ENCODE measurements at regions not wholly inside any gene's neighbourhood (a gene's known extent, or its start where the extent isn't known, plus 50 kb on each side); places are given as distances from the start of the nearest gene placed in this dataset.

DNA sequence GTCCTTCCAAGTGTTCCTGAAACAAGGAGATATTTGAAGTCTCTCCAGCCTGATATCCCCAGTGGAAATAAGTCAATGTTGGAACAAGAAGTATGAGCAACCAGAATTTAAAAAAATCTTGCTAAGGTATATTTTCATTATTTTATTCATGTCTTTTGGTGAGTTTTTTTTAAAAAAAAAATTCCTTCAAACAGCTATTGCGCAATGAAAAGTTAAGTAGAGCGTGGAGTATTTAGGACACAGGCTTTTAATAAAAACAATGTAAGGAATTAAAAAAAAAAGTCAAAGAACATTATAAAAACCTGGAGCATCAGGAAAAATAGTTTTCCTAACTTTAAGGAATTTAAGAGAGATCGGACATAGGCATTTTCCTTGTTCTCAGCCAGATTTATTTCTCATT is 940.4 kb downstream of the KCNJ2 start:
- DNase-seq: no peak

GRCh38 chr17:71110326-71110725 is 941.0 kb downstream of the KCNJ2 start:
- DNase-seq: no peak

DNA sequence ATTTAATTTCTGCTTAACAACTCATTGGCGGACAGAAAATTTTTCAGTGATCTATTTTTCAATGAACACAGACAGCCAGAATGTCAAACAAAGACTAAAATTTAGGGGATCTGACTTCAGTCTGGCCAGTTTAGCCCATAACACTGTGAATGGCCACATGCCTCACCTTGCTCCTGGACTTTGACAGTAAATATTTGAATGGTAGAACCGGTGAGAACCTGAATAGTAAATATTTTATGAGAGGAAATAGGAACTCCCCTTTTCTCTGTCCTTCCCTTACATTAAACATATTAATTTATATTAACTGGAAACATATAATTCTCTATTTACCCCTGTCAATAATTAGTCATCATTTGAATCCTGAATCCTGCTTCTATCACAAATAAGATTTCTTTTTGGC is 942.1 kb downstream of the KCNJ2 start:
- no peak for DNase-seq

GRCh38 chr17:71111934-71112333 is 942.6 kb downstream of the KCNJ2 start:
- DNase-seq: no peak

DNA sequence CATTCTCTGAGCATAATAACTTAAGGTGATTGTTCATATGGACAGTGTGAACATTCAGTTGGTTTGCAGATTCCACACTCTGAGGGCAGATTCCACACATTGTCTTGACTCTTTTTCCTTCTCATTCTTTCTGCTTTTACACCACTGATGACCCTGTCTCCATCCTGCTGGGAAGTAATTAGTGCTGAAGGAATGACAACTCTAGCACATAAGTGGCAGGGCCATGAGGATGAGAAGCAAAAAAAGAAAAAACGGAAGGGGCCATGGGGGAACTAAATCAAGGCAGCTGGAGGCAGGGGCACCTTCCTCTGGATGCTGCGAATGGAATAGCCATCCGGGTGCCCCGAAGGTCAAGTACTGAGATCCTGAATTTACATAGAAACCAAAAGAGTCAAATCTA is 944.0 kb downstream of the KCNJ2 start:
- no peak for DNase-seq

- no peak for DNase-seq
Observed at GRCh38 chr17:71114911-71115668, 945.8 kb downstream of the KCNJ2 start.

DNA sequence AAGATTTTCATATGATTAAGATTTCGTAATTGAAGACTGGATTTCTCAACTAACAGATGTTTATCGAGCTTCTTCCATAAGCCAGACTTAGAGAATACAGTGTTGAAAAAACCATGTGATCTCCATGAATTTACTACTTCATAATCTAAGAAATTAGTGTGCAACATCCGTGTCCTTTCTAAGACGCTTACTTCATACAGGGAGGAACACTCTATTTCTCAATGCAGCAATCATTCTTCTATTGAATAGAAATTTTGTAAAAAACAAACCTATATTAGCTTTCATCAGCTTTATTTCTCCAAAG is 946.3 kb downstream of the KCNJ2 start:
- DNase-seq: no peak

DNA sequence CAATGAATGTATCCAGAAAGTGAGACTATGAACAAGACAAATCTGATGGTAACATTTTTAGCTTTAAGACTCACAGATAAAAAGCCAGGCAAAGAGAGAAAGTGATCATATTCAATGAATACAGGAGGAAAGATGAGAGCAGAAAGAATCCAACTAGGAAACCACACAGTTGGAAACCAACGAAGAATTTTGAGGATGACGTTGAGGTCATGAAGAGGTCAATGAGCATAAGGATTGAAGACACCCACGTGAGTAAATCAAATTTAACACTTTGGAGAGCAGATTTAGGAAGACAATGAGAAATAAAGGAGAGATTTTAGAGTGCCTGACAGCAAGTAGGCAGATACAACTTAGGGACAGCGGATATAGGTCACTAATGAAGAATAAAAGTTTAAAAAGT is 948.1 kb downstream of the KCNJ2 start:
- DNase-seq: no peak

DNA sequence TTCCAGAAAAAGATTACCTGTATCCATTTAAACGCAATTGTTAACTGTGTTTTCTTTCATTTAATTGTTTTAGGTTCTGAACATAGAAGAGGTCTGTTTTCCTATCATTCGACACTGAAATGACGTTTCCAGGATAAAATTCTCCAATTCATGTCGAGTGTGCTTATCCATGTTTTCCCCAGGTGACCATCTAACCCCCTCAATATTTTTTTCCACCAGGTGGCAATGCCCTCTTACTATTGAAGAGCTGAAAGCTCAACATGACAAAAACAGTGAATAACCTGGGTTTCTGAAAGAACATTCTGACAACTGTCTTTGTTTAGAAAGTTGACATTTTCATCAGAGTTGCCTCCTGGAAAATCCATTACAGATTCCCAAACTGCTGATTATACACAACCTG is 948.7 kb downstream of the KCNJ2 start:
- no peak for DNase-seq

DNA sequence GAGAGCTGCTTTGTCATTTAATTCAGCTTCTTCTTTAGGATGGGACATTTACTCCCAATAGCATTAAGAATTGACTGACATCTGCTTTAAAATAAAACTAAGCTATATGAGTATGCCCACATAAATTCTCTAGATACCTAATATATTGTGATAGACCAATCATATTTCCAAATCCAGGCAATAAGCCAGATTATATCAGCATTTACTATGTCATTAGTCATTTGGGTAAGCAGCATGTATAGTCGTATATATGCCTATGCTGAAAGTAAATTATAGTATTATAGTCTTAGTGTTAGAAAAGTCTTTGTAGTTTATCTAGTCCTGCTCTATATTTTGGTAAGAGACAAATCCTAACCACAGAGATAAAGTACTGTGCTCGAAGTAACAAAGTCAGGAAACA is 958.1 kb downstream of the KCNJ2 start:
- no peak for DNase-seq

DNA sequence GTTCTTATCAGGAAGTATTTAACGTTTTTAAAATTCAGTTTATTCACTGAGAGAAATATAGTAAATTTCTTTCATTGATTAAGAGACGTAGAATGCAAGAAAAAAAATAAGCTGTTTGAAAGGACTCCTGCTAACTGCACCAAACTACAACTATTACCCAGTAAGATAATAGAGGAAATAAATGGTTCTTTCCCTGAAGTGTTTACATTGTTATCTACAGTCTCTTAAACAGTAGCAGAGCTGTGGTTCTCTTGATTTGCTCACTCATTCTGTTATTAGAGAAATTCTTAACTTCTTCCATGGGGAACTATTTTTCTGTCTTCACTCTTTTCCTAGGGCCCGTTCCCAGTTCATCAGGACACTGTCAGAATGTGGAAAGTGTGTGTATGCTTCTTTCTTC is 973.0 kb downstream of the KCNJ2 start:
- no peak for DNase-seq

DNA sequence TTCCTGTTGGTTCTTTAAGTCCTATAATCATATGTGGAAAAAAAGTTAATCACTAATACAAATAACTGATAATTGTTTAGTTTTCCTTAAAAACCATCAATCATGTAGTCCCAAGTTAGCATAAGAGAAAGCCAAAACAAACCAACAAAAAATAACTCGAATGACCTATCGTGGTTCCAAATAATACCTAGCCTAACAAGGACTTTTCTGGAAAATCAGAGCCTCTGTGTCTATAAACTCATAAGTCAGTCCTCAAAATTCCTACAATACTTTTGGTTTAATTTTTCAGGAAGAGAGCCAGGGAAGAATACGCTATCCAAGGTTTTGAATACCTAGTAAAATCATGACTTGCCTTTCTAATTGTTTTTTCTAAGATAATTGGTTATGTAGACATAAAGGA is 975.3 kb upstream of the SOX9 start:
- DNase-seq: no peak

GRCh38 chr17:71147906-71148305 is 972.9 kb upstream of the SOX9 start:
- DNase-seq: no peak

DNA sequence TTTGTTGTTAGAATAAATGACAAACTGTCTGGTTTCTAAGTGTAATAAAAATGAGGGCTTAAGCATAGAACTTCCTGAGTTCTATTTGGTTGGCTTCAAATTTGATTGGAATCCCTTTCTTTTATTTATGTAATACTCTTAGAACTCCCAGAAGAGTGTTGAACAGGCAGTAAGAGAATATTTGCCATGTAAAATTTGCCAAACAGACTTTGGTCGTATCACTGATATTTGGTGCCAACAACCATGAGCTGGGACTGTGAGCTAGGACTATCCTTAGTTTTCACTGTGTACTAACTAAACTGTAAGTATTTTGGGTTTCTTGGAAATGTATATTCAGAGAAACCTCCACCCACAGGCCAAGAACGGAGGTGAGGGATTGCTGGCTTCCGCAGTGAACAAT is 971.2 kb upstream of the SOX9 start:
- no peak for DNase-seq

- no peak for DNase-seq
Observed at GRCh38 chr17:71157297-71157696, 963.5 kb upstream of the SOX9 start.

- DNase-seq: no peak
Observed at GRCh38 chr17:71158437-71158836, 962.4 kb upstream of the SOX9 start.

DNA sequence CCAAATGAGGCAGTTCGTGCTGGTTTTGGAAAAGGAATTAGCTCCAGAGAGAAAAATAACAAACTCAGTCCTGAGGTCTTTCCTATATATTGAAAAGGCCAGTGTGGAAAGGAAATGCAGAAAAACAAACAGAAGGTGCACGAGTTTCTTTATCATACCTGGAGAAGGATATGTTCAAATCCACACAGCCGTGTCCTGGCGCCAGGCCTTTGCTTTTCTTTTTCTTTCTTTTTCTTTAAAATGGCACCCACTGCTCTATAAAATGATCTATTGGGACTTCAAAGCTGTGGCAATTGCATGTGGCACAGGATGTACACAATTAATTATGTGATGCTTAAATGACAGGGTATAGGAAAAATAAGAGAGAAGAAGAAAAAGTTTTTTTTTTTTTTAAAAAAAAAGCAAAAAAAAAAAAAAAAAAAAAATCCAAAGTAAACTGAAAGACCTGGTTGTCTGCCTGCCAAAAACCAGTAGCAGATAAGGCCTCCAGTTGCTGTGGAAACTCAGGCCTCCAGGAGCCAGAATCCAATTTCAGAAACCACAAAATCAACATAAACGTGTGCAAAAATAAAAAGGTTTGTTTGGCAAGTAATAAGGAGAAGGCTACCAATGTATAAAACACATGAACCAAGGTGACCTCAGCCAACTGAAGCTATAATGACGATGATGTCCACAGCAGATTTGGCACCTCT is 957.6 kb upstream of the SOX9 start:
- peak; percentile 68 for DNase-seq

GRCh38 chr17:71163813-71164122 is 957.1 kb upstream of the SOX9 start:
- no peak for DNase-seq

- no peak for DNase-seq
Observed at GRCh38 chr17:71164561-71164960, 956.3 kb upstream of the SOX9 start.

DNA sequence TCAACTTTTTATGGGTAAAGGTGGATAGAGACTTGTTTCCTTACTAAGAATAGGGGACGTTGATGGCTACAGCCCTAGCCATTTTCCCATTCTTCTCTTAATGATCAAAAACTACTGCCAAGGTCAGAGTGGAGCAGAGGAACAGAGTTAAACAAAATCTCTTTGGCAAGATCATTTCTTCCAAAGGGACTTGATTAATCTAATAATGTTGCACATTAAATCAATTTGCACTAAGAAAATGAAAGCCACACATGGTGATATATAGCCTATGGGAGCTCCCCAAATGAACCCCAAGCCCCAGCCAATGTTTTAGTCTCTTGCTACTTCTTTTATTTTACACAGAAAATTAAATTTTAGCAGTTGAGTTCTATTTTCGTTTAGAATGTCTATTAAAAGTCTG is 954.5 kb upstream of the SOX9 start:
- no peak for DNase-seq

DNA sequence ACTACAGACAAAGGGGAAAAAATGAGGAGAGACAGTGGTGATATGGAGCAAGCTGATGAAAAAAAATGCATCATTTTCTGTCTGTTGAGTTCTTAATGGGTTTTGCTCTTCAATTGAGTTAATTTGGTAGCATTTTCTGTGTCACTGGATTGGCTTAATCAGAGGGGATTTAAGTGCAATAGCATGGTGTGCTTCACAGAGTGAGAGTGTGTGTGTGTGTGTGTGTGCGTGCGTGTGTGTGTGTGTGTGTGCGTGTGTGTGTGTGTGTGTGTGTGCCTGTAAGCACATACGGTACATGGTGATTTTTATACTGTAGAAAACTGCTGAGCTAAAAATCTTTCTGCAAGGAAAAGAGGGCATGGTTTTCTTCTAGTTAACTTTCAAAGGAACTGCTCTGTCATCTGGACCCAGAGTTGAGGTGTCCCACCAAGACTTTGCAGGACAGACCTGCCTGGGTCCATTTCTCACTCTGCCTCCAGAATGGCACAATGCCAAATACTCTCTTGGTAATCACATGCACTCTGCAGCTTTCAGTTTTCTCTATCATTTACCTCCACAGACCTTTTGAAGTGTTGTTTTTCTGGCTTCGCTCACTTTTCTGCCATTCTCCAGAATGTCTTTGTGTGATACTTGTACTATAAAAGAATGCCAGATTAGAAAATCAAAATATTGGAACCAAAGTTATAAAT is 952.6 kb upstream of the SOX9 start:
- no peak for DNase-seq

GRCh38 chr17:71170070-71170469 is 950.8 kb upstream of the SOX9 start:
- DNase-seq: no peak

DNA sequence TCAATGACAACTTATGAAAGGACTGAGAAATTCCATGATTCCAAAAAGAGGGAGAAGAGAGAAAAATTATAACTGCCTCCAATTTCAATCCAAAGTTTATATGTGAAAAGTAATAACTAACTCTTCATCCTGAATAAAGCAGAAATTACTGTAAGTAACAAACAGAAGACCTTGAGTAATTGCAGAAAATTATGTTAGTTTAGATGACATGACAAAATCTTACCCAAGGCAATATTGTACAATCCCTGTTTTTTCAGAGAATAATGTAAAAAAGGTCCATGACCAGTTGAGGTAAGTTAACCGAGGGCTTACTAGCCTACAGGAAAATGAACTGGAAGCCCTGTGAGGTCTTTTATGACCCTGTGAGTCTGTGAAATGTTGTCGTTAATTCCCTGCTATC is 949.5 kb upstream of the SOX9 start:
- no peak for DNase-seq

DNA sequence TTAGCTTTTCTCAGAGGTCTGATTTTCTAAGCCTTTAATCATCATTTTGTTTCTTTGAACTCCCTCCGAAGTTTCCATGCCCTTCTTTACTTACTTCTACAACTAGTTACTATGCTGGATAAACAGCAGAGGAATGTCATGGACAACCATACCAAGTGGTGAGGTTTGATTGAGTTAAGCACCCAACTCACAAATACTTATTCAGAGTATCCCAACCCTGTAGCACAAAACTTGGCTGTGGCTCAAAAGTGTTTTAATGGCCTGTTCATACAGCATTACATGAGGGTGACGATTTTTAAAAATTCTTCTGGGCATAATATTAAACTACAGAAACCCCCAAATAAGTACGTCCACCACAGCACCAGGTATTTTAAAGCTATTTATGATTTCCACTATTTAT is 946.8 kb upstream of the SOX9 start:
- DNase-seq: no peak

- DNase-seq: no peak
Observed at GRCh38 chr17:71176331-71176730, 944.5 kb upstream of the SOX9 start.

Measured in NCI-H510A (cell line).